Loucy (cell line): ENCODE measurements at regions not wholly inside any gene's neighbourhood (a gene's known extent, or its start where the extent isn't known, plus 50 kb on each side); places are given as distances from the start of the nearest gene placed in this dataset.

Experiments used
- H2AFZ ChIP-seq: fragments of 200-600 bp; sonication (generic); 2 replicates; pipeline ENCODE4 v1.6.0; 2016; ENCODE audit warnings: antibody characterized with exemption, mild to moderate bottlenecking, low read length, moderate library complexity
- H3F3A ChIP-seq: fragments of 200-600 bp; 2 replicates; pipeline ENCODE4 v1.6.0; 2016; ENCODE audit warnings: antibody characterized with exemption, low read depth, mild to moderate bottlenecking
- H3K27me3 ChIP-seq: fragments of 200-600 bp; sonication (generic); 2 replicates; pipeline ENCODE4 v1.6.1; 2014; ENCODE audit warnings: low read length, mild to moderate bottlenecking; ENCODE audit not compliant: insufficient read depth, poor library complexity, severe bottlenecking
- H3K36me3 ChIP-seq: fragments of 200-600 bp; sonication (generic); 2 replicates; pipeline ENCODE4 v1.6.1; 2016; ENCODE audit warnings: low read length; ENCODE audit not compliant: insufficient read depth
- H3K4me1 ChIP-seq: fragments of 200-600 bp; sonication (generic); 2 replicates; pipeline ENCODE4 v1.5.1; 2014; ENCODE audit warnings: low read length, mild to moderate bottlenecking; ENCODE audit not compliant: insufficient read depth, poor library complexity, severe bottlenecking
- H3K4me2 ChIP-seq: fragments of 200-600 bp; sonication (generic); 2 replicates; pipeline ENCODE4 v1.6.0; 2014; ENCODE audit warnings: antibody characterized with exemption, low read length, low read depth, mild to moderate bottlenecking; ENCODE audit not compliant: poor library complexity, severe bottlenecking
- H3K4me3 ChIP-seq: fragments of 200-600 bp; sonication (generic); 2 replicates; pipeline ENCODE4 v1.5.1; 2014; ENCODE audit warnings: low read length, mild to moderate bottlenecking, mixed read lengths; ENCODE audit not compliant: poor library complexity, severe bottlenecking
- H3K79me2 ChIP-seq: fragments of 200-600 bp; sonication (generic); 2 replicates; pipeline ENCODE4 v1.6.1; 2014; ENCODE audit warnings: low read length; ENCODE audit not compliant: insufficient read depth
- H3K9ac ChIP-seq: fragments of 200-600 bp; sonication (generic); 2 replicates; pipeline ENCODE4 v1.6.0; 2014; ENCODE audit warnings: mild to moderate bottlenecking, low read depth, low read length, moderate library complexity; ENCODE audit not compliant: poor library complexity, severe bottlenecking
- H3K9me2 ChIP-seq: fragments of 200-600 bp; sonication (generic); replicated peaks from 2 replicates; pipeline ENCODE4 v1.6.1; 2016; ENCODE audit warnings: low read depth, low read length, mixed read lengths
- H3K9me3 ChIP-seq: fragments of 200-600 bp; sonication (generic); 2 replicates; pipeline ENCODE4 v1.6.1; 2014; ENCODE audit warnings: mild to moderate bottlenecking, antibody characterized with exemption, low read length, low read depth; ENCODE audit not compliant: insufficient read depth
- H4K20me1 ChIP-seq: fragments of 200-600 bp; sonication (generic); 2 replicates; pipeline ENCODE4 v1.6.0; 2014; ENCODE audit warnings: antibody characterized with exemption, low read length, mild to moderate bottlenecking; ENCODE audit not compliant: insufficient read depth, poor library complexity, severe bottlenecking
- CTCF ChIP-seq: fragments of 200-600 bp; sonication (generic); conservative IDR thresholded peaks from 2 replicates; pipeline ENCODE4 v1.5.1; 2014; ENCODE audit warnings: mild to moderate bottlenecking, antibody characterized with exemption, low read length
- EZH2phosphoT487 ChIP-seq: fragments of 200-600 bp; IDR thresholded peaks from 2 replicates; pipeline ENCODE4 v1.6.1; 2018; ENCODE audit warnings: antibody characterized with exemption, mild to moderate bottlenecking, moderate library complexity, borderline replicate concordance

GRCh38 chr5:97499605-97500004, 316.6 kb upstream of the RIOK2 start:
- Histone ChIP-seq H3K79me2 (no peaks in the 10 kb centered on the region), H3F3A (no peaks in the 10 kb centered on the region), H3K4me3 (no peak overlapping the region), H3K4me1 (no peaks in the 10 kb centered on the region), H3K4me2 (no peak overlapping the region), H3K9me2 (no peaks in the 10 kb centered on the region), H3K9me3 (no peaks in the 10 kb centered on the region), H3K27me3 (no peaks in the 10 kb centered on the region), H3K36me3 (no peaks in the 10 kb centered on the region), H3K9ac (no peak overlapping the region), H2AFZ (no peak overlapping the region), H4K20me1 (no peaks in the 10 kb centered on the region)
- TF ChIP-seq EZH2phosphoT487 (no peak), CTCF (no peak)

- TF ChIP-seq EZH2phosphoT487 (no peak), CTCF (no peak)
- Histone ChIP-seq H3K9ac (no peak overlapping the region), H3K9me3 (no peaks in the 10 kb centered on the region)
These were observed 318.4 kb upstream of the RIOK2 start for GRCh38 chr5:97501286-97501964.

GRCh38 chr5:97501965-97502305, 318.9 kb upstream of the RIOK2 start:
- H3K4me2 ChIP-seq = no peak overlapping the region

More at GRCh38 chr5:97501286-97501964, 318.4 kb upstream of the RIOK2 start:
- Histone ChIP-seq H3K4me1 (no peaks in the 10 kb centered on the region), H3K9me2 (no peaks in the 10 kb centered on the region), H3K79me2 (no peaks in the 10 kb centered on the region), H3K36me3 (no peaks in the 10 kb centered on the region), H3K4me2 (no peak overlapping the region), H3K4me3 (no peak overlapping the region), H3F3A (no peaks in the 10 kb centered on the region), H2AFZ (no peak overlapping the region), H4K20me1 (no peaks in the 10 kb centered on the region), H3K27me3 (no peaks in the 10 kb centered on the region)

More at GRCh38 chr5:97501965-97502305, 318.9 kb upstream of the RIOK2 start:
- no peak overlapping the region for H2AFZ ChIP-seq
- no peaks in the 10 kb centered on the region for H3K79me2 ChIP-seq
- no peaks in the 10 kb centered on the region for H4K20me1 ChIP-seq
- H3K9me3 ChIP-seq = no peaks in the 10 kb centered on the region
- H3K4me3 ChIP-seq = no peak overlapping the region
- H3F3A ChIP-seq = no peaks in the 10 kb centered on the region
- H3K4me1 ChIP-seq = no peaks in the 10 kb centered on the region
- no peak overlapping the region for H3K9ac ChIP-seq
- TF ChIP-seq EZH2phosphoT487 (no peak), CTCF (no peak)
- H3K27me3 ChIP-seq = no peaks in the 10 kb centered on the region
- H3K9me2 ChIP-seq = no peaks in the 10 kb centered on the region
- no peaks in the 10 kb centered on the region for H3K36me3 ChIP-seq
